ENCODE measurements at regions not wholly inside any gene's neighbourhood (a gene's known extent, or its start where the extent isn't known, plus 50 kb on each side); places are given as distances from the start of the nearest gene placed in this dataset.
"Not testable (repeated sequence)": the region's sequence is repeated elsewhere in the genome, so short reads cannot be mapped to it uniquely, and the experiment has no call there.

- H3K9me3 ChIP-seq, result no peaks in the 10 kb centered on the region
- H3K27me3 ChIP-seq (ENCODE audit: low read depth), result no peaks in the 10 kb centered on the region
- no peak overlapping the region for H3K4me3 ChIP-seq
- TF ChIP-seq, protein P1, sequence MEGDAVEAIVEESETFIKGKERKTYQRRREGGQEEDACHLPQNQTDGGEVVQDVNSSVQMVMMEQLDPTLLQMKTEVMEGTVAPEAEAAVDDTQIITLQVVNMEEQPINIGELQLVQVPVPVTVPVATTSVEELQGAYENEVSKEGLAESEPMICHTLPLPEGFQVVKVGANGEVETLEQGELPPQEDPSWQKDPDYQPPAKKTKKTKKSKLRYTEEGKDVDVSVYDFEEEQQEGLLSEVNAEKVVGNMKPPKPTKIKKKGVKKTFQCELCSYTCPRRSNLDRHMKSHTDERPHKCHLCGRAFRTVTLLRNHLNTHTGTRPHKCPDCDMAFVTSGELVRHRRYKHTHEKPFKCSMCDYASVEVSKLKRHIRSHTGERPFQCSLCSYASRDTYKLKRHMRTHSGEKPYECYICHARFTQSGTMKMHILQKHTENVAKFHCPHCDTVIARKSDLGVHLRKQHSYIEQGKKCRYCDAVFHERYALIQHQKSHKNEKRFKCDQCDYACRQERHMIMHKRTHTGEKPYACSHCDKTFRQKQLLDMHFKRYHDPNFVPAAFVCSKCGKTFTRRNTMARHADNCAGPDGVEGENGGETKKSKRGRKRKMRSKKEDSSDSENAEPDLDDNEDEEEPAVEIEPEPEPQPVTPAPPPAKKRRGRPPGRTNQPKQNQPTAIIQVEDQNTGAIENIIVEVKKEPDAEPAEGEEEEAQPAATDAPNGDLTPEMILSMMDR (IDR thresholded peaks at IDR 0.05), result no peak
- no peak overlapping the region for H3K27ac ChIP-seq
- no peak for DNase-seq
- H3K4me1 ChIP-seq, result no peaks in the 10 kb centered on the region
- no peaks in the 10 kb centered on the region for H3K36me3 ChIP-seq
- intact Hi-C loops (cut with DNase I), result no loop called here
- ATAC-seq, result no peak
These were observed 402.0 kb upstream of the SLC35B3 start for GRCh38 chr6:8837343-8837742.

DNA sequence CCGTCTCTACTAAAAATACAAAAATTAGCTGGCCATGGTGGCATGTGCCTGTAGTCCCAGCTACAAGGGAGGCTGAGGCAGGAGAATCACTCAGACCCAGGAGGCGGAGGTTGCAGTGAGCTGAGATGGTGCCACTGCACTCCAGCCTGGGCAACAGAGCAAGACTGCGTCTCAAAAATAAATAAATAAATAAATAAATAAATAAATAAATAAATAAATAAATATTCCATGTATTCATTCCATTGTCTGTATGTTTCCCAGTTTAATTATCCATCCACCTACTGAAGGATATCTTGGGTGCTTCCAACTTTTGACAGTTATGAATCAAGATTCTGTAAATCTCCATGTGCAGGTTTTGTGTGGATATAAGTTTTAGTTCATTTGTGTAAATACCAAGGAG lies 397.4 kb upstream of the SLC35B3 start:
- H3K27me3 ChIP-seq (ENCODE audit: low read depth); H3K4me3 ChIP-seq; H3K36me3 ChIP-seq; H3K9me3 ChIP-seq; ATAC-seq; H3K27ac ChIP-seq; DNase-seq; H3K4me1 ChIP-seq; intact Hi-C loops (cut with DNase I): not testable (repeated sequence)

DNA sequence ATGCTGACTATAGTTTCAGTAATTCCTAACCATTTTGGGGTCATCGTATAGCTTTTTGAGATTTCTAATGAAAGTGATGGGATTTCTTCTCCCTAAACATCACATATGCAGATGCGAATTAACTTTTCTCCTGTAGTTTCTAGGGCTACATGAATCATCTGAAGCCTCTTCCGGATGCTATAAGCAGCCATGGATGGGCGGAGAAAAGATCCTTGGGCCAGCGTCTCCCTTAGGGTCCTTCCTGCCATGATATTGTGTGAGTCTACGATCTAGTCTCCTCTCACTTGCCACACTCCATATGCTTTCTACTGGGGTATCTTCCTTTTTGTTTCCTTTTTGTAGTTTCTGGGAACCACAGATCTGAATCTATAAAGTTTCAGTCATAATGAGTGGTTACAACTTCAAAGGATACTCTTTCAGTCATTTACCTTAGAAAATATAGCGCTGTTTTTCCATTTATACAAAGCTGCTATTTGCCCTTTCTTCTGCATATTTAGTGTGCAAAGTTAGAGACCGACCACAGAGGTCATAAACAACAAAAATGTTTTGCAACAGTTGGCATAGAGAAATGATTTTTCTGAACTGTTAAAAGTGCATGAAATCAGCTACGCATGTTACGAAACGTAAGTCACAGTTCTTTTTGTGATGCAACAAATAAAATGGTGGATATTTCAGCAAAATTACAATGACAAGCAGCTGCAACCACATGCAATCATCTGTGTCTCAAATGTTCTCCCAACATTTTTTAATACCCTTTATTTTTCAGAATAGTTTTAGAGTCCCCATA lies 396.2 kb upstream of the SLC35B3 start:
- Histone ChIP-seq H3K27me3 (ENCODE audit: low read depth) (no peaks in the 10 kb centered on the region), H3K9me3 (no peaks in the 10 kb centered on the region), H3K4me3 (no peak overlapping the region), H3K36me3 (no peaks in the 10 kb centered on the region), H3K27ac (no peak overlapping the region), H3K4me1 (no peaks in the 10 kb centered on the region)
- intact Hi-C loops (cut with DNase I), result no loop called here
- no peak for DNase-seq
- TF ChIP-seq, protein P1 (IDR thresholded peaks at IDR 0.05), result no peak
- peak in 1 of 2 donors; percentile 36 for ATAC-seq

DNA sequence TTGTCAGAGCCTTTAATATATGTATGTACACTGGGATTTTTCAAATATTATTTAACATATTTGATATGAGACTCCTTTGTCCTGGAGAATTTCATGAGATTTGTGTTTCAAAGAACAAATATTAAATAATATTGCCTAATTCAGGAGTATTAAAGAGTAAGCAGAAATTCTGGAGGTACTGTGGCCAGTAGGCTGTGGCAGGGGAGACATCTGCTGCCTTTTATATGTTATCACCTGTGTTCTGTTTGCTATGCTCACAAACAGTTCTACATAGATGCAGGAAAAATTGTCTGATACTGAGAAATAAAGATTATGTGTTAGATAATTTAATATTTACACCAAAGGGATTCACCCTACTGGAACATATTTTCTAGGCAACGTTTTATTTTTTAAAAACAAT lies 395.4 kb upstream of the SLC35B3 start:
- Histone ChIP-seq H3K27me3 (ENCODE audit: low read depth) (no peaks in the 10 kb centered on the region), H3K27ac (no peak overlapping the region), H3K36me3 (no peaks in the 10 kb centered on the region), H3K9me3 (no peaks in the 10 kb centered on the region), H3K4me3 (no peak overlapping the region), H3K4me1 (no peaks in the 10 kb centered on the region)
- intact Hi-C loops (cut with DNase I), result no loop called here
- no peak for ATAC-seq
- TF ChIP-seq, protein P1 (IDR thresholded peaks at IDR 0.05), result no peak
- no peak for DNase-seq

- TF ChIP-seq, protein P1 (IDR thresholded peaks at IDR 0.05), result no peak
- DNase-seq (no peak), ATAC-seq (no peak)
- Histone ChIP-seq H3K27ac (no peak overlapping the region), H3K9me3 (no peaks in the 10 kb centered on the region), H3K36me3 (no peaks in the 10 kb centered on the region), H3K27me3 (ENCODE audit: low read depth) (no peaks in the 10 kb centered on the region), H3K4me3 (no peak overlapping the region), H3K4me1 (no peaks in the 10 kb centered on the region)
- intact Hi-C loops (cut with DNase I), result no loop called here
These were observed 394.5 kb upstream of the SLC35B3 start for GRCh38 chr6:8829796-8830195.

DNA sequence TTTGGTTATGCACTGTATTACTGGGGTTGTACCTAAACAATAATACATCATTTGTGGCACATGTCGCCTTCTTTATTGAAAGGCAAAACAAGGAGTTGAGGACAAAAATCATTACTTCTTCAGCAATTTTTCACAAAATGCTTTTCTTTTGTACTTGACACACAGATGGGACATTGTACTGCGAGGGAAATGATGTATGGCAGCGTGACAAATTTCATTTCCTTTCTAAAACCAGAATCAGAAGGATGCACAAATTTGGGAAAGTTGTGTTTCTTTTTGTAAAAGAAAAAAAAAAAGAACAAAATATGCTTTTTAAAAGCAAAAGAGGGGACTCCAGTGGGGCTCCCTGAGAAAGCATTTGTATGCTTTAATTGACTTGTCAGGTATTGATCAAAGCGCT lies 394.0 kb upstream of the SLC35B3 start:
- no peak overlapping the region for H3K27ac ChIP-seq
- intact Hi-C loops (cut with DNase I), result no loop called here
- no peaks in the 10 kb centered on the region for H3K27me3 ChIP-seq (ENCODE audit: low read depth)
- ATAC-seq (no peak), DNase-seq (no peak)
- H3K9me3 ChIP-seq, result no peaks in the 10 kb centered on the region
- no peak overlapping the region for H3K4me3 ChIP-seq
- no peaks in the 10 kb centered on the region for H3K36me3 ChIP-seq
- H3K4me1 ChIP-seq, result no peaks in the 10 kb centered on the region
- TF ChIP-seq, protein P1 (IDR thresholded peaks at IDR 0.05), result no peak

All from lower lobe of right lung (tissue), 2 donors.